ENCODE measurements at regions not wholly inside any gene's neighbourhood (a gene's known extent, or its start where the extent isn't known, plus 50 kb on each side); places are given as distances from the start of the nearest gene placed in this dataset.
"Not testable (repeated sequence)": the region's sequence is repeated elsewhere in the genome, so short reads cannot be mapped to it uniquely, and the experiment has no call there.

- not testable (repeated sequence) for DNase-seq (ENCODE audit: low read depth)
Measured at GRCh38 chr2:87352178-87352934, 330.7 kb upstream of the PLGLB1 start.

GRCh38 chr2:87353408-87353807 is 331.8 kb upstream of the PLGLB1 start:
- DNase-seq (ENCODE audit: low read depth) = not testable (repeated sequence)

- not testable (repeated sequence) for DNase-seq (ENCODE audit: low read depth)
Measured at GRCh38 chr2:87354102-87354501, 332.5 kb upstream of the PLGLB1 start.

- DNase-seq (ENCODE audit: low read depth) = not testable (repeated sequence)
Measured at GRCh38 chr2:87360250-87360649, 338.6 kb upstream of the PLGLB1 start.

GRCh38 chr2:87360927-87361326 is 339.3 kb upstream of the PLGLB1 start:
- DNase-seq (ENCODE audit: low read depth) = not testable (repeated sequence)

- not testable (repeated sequence) for DNase-seq (ENCODE audit: low read depth)
Measured at GRCh38 chr2:87361805-87362204, 340.2 kb upstream of the PLGLB1 start.

- DNase-seq (ENCODE audit: low read depth) = not testable (repeated sequence)
Measured at GRCh38 chr2:87364379-87364778, 342.7 kb upstream of the PLGLB1 start.

- not testable (repeated sequence) for DNase-seq (ENCODE audit: low read depth)
Measured at GRCh38 chr2:87365038-87365437, 343.4 kb upstream of the PLGLB1 start.

GRCh38 chr2:87386063-87386560 is 361.8 kb upstream of the PLGLB2 start:
- DNase-seq (ENCODE audit: low read depth) = not testable (repeated sequence)

GRCh38 chr2:87395784-87396183 is 352.1 kb upstream of the PLGLB2 start:
- not testable (repeated sequence) for DNase-seq (ENCODE audit: low read depth)

- not testable (repeated sequence) for DNase-seq (ENCODE audit: low read depth)
Measured at GRCh38 chr2:87396551-87397265, 351.2 kb upstream of the PLGLB2 start.

- not testable (repeated sequence) for DNase-seq (ENCODE audit: low read depth)
Measured at GRCh38 chr2:87397276-87398065, 350.4 kb upstream of the PLGLB2 start.

GRCh38 chr2:87398567-87399305 is 349.2 kb upstream of the PLGLB2 start:
- not testable (repeated sequence) for DNase-seq (ENCODE audit: low read depth)

GRCh38 chr2:87401726-87402345 is 346.1 kb upstream of the PLGLB2 start:
- DNase-seq (ENCODE audit: low read depth) = no peak

- DNase-seq (ENCODE audit: low read depth) = no peak
Measured at GRCh38 chr2:87403893-87404175, 344.1 kb upstream of the PLGLB2 start.

GRCh38 chr2:87404411-87405255 is 343.3 kb upstream of the PLGLB2 start:
- not testable (repeated sequence) for DNase-seq (ENCODE audit: low read depth)

GRCh38 chr2:87405531-87406216 is 342.2 kb upstream of the PLGLB2 start:
- DNase-seq (ENCODE audit: low read depth) = not testable (repeated sequence)

GRCh38 chr2:87406406-87407175 is 341.3 kb upstream of the PLGLB2 start:
- DNase-seq (ENCODE audit: low read depth) = not testable (repeated sequence)

- not testable (repeated sequence) for DNase-seq (ENCODE audit: low read depth)
Measured at GRCh38 chr2:87409601-87410000, 338.3 kb upstream of the PLGLB2 start.

Measured in amniotic epithelial cell (primary cell).